Mesenchymal stem cell (in vitro differentiated cells and primary cell): ENCODE measurements at regions not wholly inside any gene's neighbourhood (a gene's known extent, or its start where the extent isn't known, plus 50 kb on each side); places are given as distances from the start of the nearest gene placed in this dataset.

Source experiments
- DNase-seq: peaks from one replicate; pipeline ENCODE4 v3.0.0-alpha.2; 2013
- H2AFZ ChIP-seq: one replicate; pipeline ENCODE4 v1.6.1; 2013; ENCODE audit warnings: low read depth, mild to moderate bottlenecking, control low read depth, inconsistent platforms, low read length, moderate library complexity
- H2AK5ac ChIP-seq: 2 replicates; pipeline ENCODE4 v1.6.1; 2013; ENCODE audit warnings: low read length, moderate library complexity, mild to moderate bottlenecking, inconsistent platforms; ENCODE audit not compliant: severe bottlenecking
- H2BK120ac ChIP-seq: one replicate; pipeline ENCODE4 v1.6.1; 2013; ENCODE audit warnings: low read depth, mild to moderate bottlenecking, inconsistent platforms, low read length, moderate library complexity
- H2BK12ac ChIP-seq, 2 experiments: one replicate each; pipeline ENCODE4 v1.6.1; 2013; ENCODE audit warnings: inconsistent platforms in 2 of 2, low read length in 2 of 2, mild to moderate bottlenecking in 2 of 2, moderate library complexity in 2 of 2, control low read depth in 1 of 2
- H2BK15ac ChIP-seq: one replicate; pipeline ENCODE4 v1.6.1; 2013; ENCODE audit warnings: mild to moderate bottlenecking, low read depth, inconsistent platforms; ENCODE audit not compliant: poor library complexity, severe bottlenecking
- H2BK5ac ChIP-seq: 2 replicates; pipeline ENCODE4 v1.6.1; 2013; ENCODE audit warnings: low read depth, mild to moderate bottlenecking, low read length, control low read depth, inconsistent platforms; ENCODE audit not compliant: poor library complexity, severe bottlenecking
- H3K14ac ChIP-seq, 2 experiments: one replicate each; pipeline ENCODE4 v1.6.1; 2013; ENCODE audit warnings: inconsistent platforms in 2 of 2, low read length in 2 of 2, control low read depth in 1 of 2, mild to moderate bottlenecking in 1 of 2, moderate library complexity in 1 of 2
- H3K18ac ChIP-seq, 2 experiments: one replicate each; pipeline ENCODE4 v1.6.1; 2013; ENCODE audit warnings: inconsistent platforms in 2 of 2, low read length in 2 of 2, control low read depth in 1 of 2, low read depth in 1 of 2, mild to moderate bottlenecking in 1 of 2
- H3K23ac ChIP-seq, 2 experiments: one replicate each; pipeline ENCODE4 v1.6.1; 2013; ENCODE audit warnings: inconsistent platforms in 2 of 2, low read length in 2 of 2, mild to moderate bottlenecking in 2 of 2, moderate library complexity in 2 of 2, control low read depth in 1 of 2
- H3K27ac ChIP-seq: 2 replicates; pipeline ENCODE4 v1.5.1; 2013; ENCODE audit warnings: mild to moderate bottlenecking, moderate library complexity, low read length, control low read depth, inconsistent platforms; ENCODE audit not compliant: poor library complexity, severe bottlenecking
- H3K27me3 ChIP-seq, 2 experiments: 2 replicates each; pipeline versions ENCODE4 v1.6.1 to v1.7.0; 2013; ENCODE audit warnings: low read length in 2 of 2, mild to moderate bottlenecking in 2 of 2, moderate library complexity in 2 of 2, control low read depth in 1 of 2, inconsistent platforms in 1 of 2; ENCODE audit not compliant: control insufficient read depth in 1 of 2, insufficient read depth in 1 of 2
- H3K36me3 ChIP-seq, 2 experiments: 2 replicates each; pipeline versions ENCODE4 v1.6.1 to v1.7.0; 2013; ENCODE audit warnings: low read length in 2 of 2, control low read depth in 1 of 2, inconsistent platforms in 1 of 2, low read depth in 1 of 2, mild to moderate bottlenecking in 1 of 2; ENCODE audit not compliant: insufficient read depth in 2 of 2, control insufficient read depth in 1 of 2
- H3K4ac ChIP-seq, 2 experiments: one replicate each; pipeline ENCODE4 v1.6.1; 2013; ENCODE audit warnings: inconsistent platforms in 2 of 2, low read length in 2 of 2, mild to moderate bottlenecking in 2 of 2, moderate library complexity in 2 of 2, control low read depth in 1 of 2, low read depth in 1 of 2
- H3K4me1 ChIP-seq: 2 replicates; pipeline ENCODE4 v1.6.1; 2013; ENCODE audit warnings: low read depth, low read length, control low read depth; ENCODE audit not compliant: control insufficient read depth, insufficient read depth
- H3K4me2 ChIP-seq: 2 replicates; pipeline ENCODE4 v1.6.1; 2013; ENCODE audit warnings: low read length, mild to moderate bottlenecking, inconsistent platforms; ENCODE audit not compliant: poor library complexity, severe bottlenecking
- H3K4me3 ChIP-seq, 2 experiments: 2 replicates each; pipeline versions ENCODE4 v1.5.1 to v1.7.0; 2013; ENCODE audit warnings: low read length in 2 of 2, mild to moderate bottlenecking in 2 of 2, control low read depth in 1 of 2, low read depth in 1 of 2; ENCODE audit not compliant: insufficient read depth in 1 of 2
- H3K79me1 ChIP-seq: replicated peaks from 2 replicates; pipeline ENCODE4 v1.6.1; 2013; ENCODE audit warnings: mild to moderate bottlenecking, control low read depth, low read length, inconsistent platforms; ENCODE audit not compliant: poor library complexity, severe bottlenecking
- H3K9ac ChIP-seq: 2 replicates; pipeline ENCODE4 v1.7.0; 2013; ENCODE audit warnings: mild to moderate bottlenecking, low read length, moderate library complexity
- H3K9me3 ChIP-seq: 2 replicates; pipeline ENCODE4 v1.7.0; 2013; ENCODE audit warnings: mild to moderate bottlenecking, low read length; ENCODE audit not compliant: control insufficient read depth
- H4K8ac ChIP-seq: one replicate; pipeline ENCODE4 v1.6.1; 2013; ENCODE audit warnings: inconsistent platforms, mild to moderate bottlenecking, low read length, moderate library complexity
- H4K91ac ChIP-seq: one replicate; pipeline ENCODE4 v1.6.1; 2013; ENCODE audit warnings: mild to moderate bottlenecking, low read length, inconsistent platforms
- WGBS: methylation state at CpG from one replicate; pipeline ENCODE4 v1.1.7; 2013; ENCODE audit warnings: mixed read lengths; 5-methylcytosine and 5-hydroxymethylcytosine counted together

DNA sequence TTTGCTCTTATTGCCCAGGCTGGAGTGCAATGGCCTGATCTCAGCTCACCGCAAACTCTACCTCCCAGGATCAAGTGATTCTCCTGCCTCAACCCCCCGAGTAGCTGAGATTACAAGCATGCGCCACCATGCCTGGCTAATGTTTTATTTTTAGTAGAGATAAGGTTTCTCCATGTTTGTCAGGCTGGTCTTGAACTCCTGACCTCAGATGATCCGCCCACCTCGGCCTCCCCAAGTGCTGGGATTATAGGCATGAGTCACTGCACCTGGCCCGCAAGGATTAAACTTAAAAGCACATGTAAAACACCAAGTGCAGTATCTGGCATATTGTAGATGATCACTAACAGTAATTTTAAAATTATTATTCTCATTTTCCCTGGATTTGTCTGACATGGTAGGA, 72.9 kb downstream of the C1QL2 start:
- no peaks in the 10 kb centered on the region for H3K4me1 ChIP-seq

DNA sequence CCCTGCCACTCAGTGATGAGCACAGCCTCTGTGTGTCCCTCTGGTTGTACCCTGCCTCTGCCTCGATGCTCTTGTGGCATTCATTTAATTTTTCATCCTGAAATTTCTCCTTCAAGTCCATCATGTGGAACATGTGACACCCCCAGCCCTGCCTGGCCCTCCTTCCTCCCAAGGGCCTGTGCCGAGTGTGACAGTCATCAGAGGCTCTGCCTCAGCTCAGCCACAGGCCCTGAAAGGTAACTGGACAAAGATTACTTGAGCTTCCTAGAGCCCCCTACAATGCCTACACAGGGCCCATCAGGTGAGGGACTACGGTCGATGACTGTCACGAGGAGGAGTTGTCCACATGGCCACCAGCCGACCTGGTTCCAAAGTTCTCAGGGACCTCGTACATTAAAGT, 75.1 kb downstream of the C1QL2 start:
- no peak overlapping the region for H3K4me3 ChIP-seq
- no peak overlapping the region for H3K18ac ChIP-seq
- no peak overlapping the region for H3K4me2 ChIP-seq
- DNase-seq: no peak
- H3K27me3 ChIP-seq: peaks cover 0 to 26% of the 10 kb centered on the region in 2 experiments
- H3K4me1 ChIP-seq: no peaks in the 10 kb centered on the region
- no peak overlapping the region for H4K91ac ChIP-seq
- H3K79me1 ChIP-seq: no peaks in the 10 kb centered on the region
- no peaks in the 10 kb centered on the region for H3K36me3 ChIP-seq
- no peak overlapping the region for H3K14ac ChIP-seq
- no peak overlapping the region for H3K23ac ChIP-seq
- H3K9ac ChIP-seq: no peak overlapping the region
- no peak overlapping the region for H2AK5ac ChIP-seq
- no peak overlapping the region for H3K4ac ChIP-seq
- no peak overlapping the region for H2BK12ac ChIP-seq
- no peak overlapping the region for H2BK120ac ChIP-seq
- no peak overlapping the region for H2AFZ ChIP-seq
- WGBS: 75% methylated on average over 7 of the region's 7 CpGs
- no peak overlapping the region for H3K27ac ChIP-seq
- no peaks in the 10 kb centered on the region for H3K9me3 ChIP-seq
- no peak overlapping the region for H2BK5ac ChIP-seq
- no peak overlapping the region for H2BK15ac ChIP-seq
- H4K8ac ChIP-seq: no peak overlapping the region

More for the DNA sequence above, 72.9 kb downstream of the C1QL2 start:
- Histone ChIP-seq H4K91ac (no peak overlapping the region), H3K4me2 (no peak overlapping the region), H3K9me3 (no peaks in the 10 kb centered on the region), H2BK12ac (no peak overlapping the region), H3K27ac (no peak overlapping the region), H2BK120ac (no peak overlapping the region), H3K14ac (no peak overlapping the region), H3K79me1 (no peaks in the 10 kb centered on the region), H2BK5ac (no peak overlapping the region), H3K4ac (no peak overlapping the region), H2AK5ac (no peak overlapping the region), H4K8ac (no peak overlapping the region), H3K9ac (no peak overlapping the region), H3K18ac (no peak overlapping the region), H2BK15ac (no peak overlapping the region), H3K27me3 (peaks cover 0 to 20% of the 10 kb centered on the region in 2 experiments), H3K23ac (no peak overlapping the region), H3K36me3 (no peaks in the 10 kb centered on the region), H3K4me3 (no peak overlapping the region), H2AFZ (no peak overlapping the region)
- WGBS: 64% methylated on average over 5 of the region's 6 CpGs
- DNase-seq: no peak

DNA sequence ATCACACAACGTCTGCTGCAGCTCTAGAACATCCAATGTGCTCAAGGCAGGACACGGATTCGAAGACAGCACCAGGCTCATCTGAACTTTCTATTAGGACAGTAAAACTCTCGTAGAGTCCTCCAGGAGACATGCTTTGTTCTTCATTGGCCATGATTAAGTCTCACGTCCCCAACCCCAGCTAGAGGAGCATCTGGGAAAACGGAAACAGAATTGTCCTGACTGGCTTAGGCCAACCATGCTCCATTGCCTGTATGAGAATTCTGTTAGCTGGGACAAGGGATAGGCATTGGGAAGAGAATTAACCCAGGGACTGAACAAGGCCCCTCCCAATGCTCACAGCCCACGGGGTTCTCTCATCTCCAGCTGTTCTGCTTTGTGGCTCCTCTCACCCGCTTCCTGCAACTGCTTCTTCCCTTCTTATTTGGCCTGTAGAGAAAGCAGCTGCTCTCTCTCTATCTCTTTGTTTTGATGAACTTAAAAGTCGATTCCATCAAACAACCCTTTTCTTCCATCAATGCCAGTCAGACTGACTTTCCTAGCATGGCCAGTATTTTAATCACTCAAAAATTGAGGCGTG, 75.6 kb downstream of the C1QL2 start:
- H3K36me3 ChIP-seq: no peaks in the 10 kb centered on the region
- H2AFZ ChIP-seq: no peak overlapping the region
- H3K27ac ChIP-seq: no peak overlapping the region
- H2BK15ac ChIP-seq: no peak overlapping the region
- no peak overlapping the region for H3K23ac ChIP-seq
- no peak for DNase-seq
- H3K9me3 ChIP-seq: no peaks in the 10 kb centered on the region
- H3K4me1 ChIP-seq: no peaks in the 10 kb centered on the region
- no peak overlapping the region for H3K4ac ChIP-seq
- H3K4me2 ChIP-seq: no peak overlapping the region
- H3K79me1 ChIP-seq: no peaks in the 10 kb centered on the region
- H2BK120ac ChIP-seq: no peak overlapping the region
- H3K14ac ChIP-seq: no peak overlapping the region
- H2AK5ac ChIP-seq: no peak overlapping the region
- no peak overlapping the region for H2BK12ac ChIP-seq
- no peak overlapping the region for H3K9ac ChIP-seq
- WGBS: 71% methylated on average over 10 of the region's 10 CpGs
- H4K8ac ChIP-seq: no peak overlapping the region
- no peak overlapping the region for H4K91ac ChIP-seq
- no peak overlapping the region for H2BK5ac ChIP-seq
- peaks cover 0 to 26% of the 10 kb centered on the region in 2 experiments for H3K27me3 ChIP-seq
- H3K4me3 ChIP-seq: no peak overlapping the region
- H3K18ac ChIP-seq: no peak overlapping the region

DNA sequence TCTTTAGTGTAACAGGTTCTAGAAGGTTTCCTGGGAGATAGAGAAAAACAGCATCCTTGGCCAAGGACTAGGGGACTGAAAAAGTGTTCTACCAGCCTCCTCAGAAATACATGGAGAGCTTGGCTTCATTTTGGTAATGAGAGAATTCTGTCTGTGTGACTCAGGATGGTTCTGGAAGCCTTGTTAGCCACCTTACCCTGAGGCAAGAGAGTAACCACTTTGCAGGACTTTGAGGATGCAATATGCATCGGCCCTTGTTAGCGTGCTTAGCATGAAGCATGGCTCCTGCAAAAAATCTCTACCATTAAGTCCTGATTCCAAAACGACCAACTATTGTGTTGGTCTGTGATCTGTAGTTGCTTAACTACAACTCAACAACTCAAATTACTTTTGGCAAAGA, 79.8 kb downstream of the C1QL2 start:
- H2AFZ ChIP-seq: no peak overlapping the region
- no peak overlapping the region for H2BK5ac ChIP-seq
- no peaks in the 10 kb centered on the region for H3K36me3 ChIP-seq
- H4K8ac ChIP-seq: no peak overlapping the region
- no peak overlapping the region for H3K4me3 ChIP-seq
- H4K91ac ChIP-seq: no peak overlapping the region
- no peak overlapping the region for H3K14ac ChIP-seq
- H3K79me1 ChIP-seq: no peaks in the 10 kb centered on the region
- H2AK5ac ChIP-seq: no peak overlapping the region
- no peak overlapping the region for H2BK120ac ChIP-seq
- no peaks in the 10 kb centered on the region for H3K4me1 ChIP-seq
- H3K4ac ChIP-seq: no peak overlapping the region
- no peaks in the 10 kb centered on the region for H3K9me3 ChIP-seq
- no peak overlapping the region for H3K23ac ChIP-seq
- H2BK15ac ChIP-seq: no peak overlapping the region
- no peak overlapping the region for H3K27ac ChIP-seq
- H3K27me3 ChIP-seq: peaks cover 4 to 43% of the 10 kb centered on the region in 2 experiments
- no peak overlapping the region for H3K4me2 ChIP-seq
- DNase-seq: no peak
- no peak overlapping the region for H2BK12ac ChIP-seq
- WGBS: 93% methylated on average over 2 of the region's 3 CpGs
- no peak overlapping the region for H3K18ac ChIP-seq
- H3K9ac ChIP-seq: no peak overlapping the region
